ENCODE measurements at regions not wholly inside any gene's neighbourhood (a gene's known extent, or its start where the extent isn't known, plus 50 kb on each side); places are given as distances from the start of the nearest gene placed in this dataset.

GRCh38 chr18:22108674-22109073 is 60.7 kb upstream of the GATA6 start:
- no peak overlapping the region for H3K27ac ChIP-seq (ENCODE audit: low read depth in 1 of 3, low read length in 2 of 3)
- no peaks in the 10 kb centered on the region for H3K36me3 ChIP-seq (ENCODE audit: control insufficient read depth in 3 of 3, insufficient read depth in 2 of 3, low read depth in 1 of 3, low read length in 3 of 3)
- FAIRE-seq (no peak), DNase-seq (peak in 1 of 2 donors; percentile 60)
- H3K27me3 ChIP-seq (ENCODE audit: control insufficient read depth in 3 of 3, insufficient read depth in 3 of 3, low read length in 3 of 3), result no peaks in the 10 kb centered on the region
- H3K9me3 ChIP-seq (ENCODE audit: control insufficient read depth in 2 of 2, insufficient read depth in 1 of 2, low read depth in 1 of 2, low read length in 1 of 2), result no peaks in the 10 kb centered on the region
- H3K4me3 ChIP-seq (ENCODE audit: low read depth in 1 of 3, low read length in 3 of 3), result no peak overlapping the region
- WGBS, 3 donors, result 53 to 60% (median 54%) methylated on average over 2 of the region's 2 CpGs
- peaks cover 0 to 55% (median 3%) of the 10 kb centered on the region in 3 donors for H3K4me1 ChIP-seq (ENCODE audit: control insufficient read depth in 3 of 3, insufficient read depth in 2 of 3, low read depth in 1 of 3, low read length in 2 of 3)

GRCh38 chr18:22109535-22109934 is 59.9 kb upstream of the GATA6 start:
- DNase-seq, result no peak
- H3K27me3 ChIP-seq (ENCODE audit: control insufficient read depth in 3 of 3, insufficient read depth in 3 of 3, low read length in 3 of 3), result no peaks in the 10 kb centered on the region
- no peaks in the 10 kb centered on the region for H3K36me3 ChIP-seq (ENCODE audit: control insufficient read depth in 3 of 3, insufficient read depth in 2 of 3, low read depth in 1 of 3, low read length in 3 of 3)
- peaks cover 0 to 58% (median 7%) of the 10 kb centered on the region in 3 donors for H3K4me1 ChIP-seq (ENCODE audit: control insufficient read depth in 3 of 3, insufficient read depth in 2 of 3, low read depth in 1 of 3, low read length in 2 of 3)
- WGBS, 3 donors, result 68 to 84% (median 77%) methylated on average over 4 of the region's 4 CpGs
- H3K4me3 ChIP-seq (ENCODE audit: low read depth in 1 of 3, low read length in 3 of 3), result no peak overlapping the region
- no peaks in the 10 kb centered on the region for H3K9me3 ChIP-seq (ENCODE audit: control insufficient read depth in 2 of 2, insufficient read depth in 1 of 2, low read depth in 1 of 2, low read length in 1 of 2)
- H3K27ac ChIP-seq (ENCODE audit: low read depth in 1 of 3, low read length in 2 of 3), result no peak overlapping the region
- no peak for FAIRE-seq

GRCh38 chr18:22110461-22110924 is 58.9 kb upstream of the GATA6 start:
- Histone ChIP-seq H3K27me3 (ENCODE audit: control insufficient read depth in 3 of 3, insufficient read depth in 3 of 3, low read length in 3 of 3) (no peaks in the 10 kb centered on the region), H3K4me3 (ENCODE audit: low read depth in 1 of 3, low read length in 3 of 3) (no peak overlapping the region), H3K36me3 (ENCODE audit: control insufficient read depth in 3 of 3, insufficient read depth in 2 of 3, low read depth in 1 of 3, low read length in 3 of 3) (no peaks in the 10 kb centered on the region), H3K4me1 (ENCODE audit: control insufficient read depth in 3 of 3, insufficient read depth in 2 of 3, low read depth in 1 of 3, low read length in 2 of 3) (peaks cover 0 to 64% (median 7%) of the 10 kb centered on the region in 3 donors), H3K9me3 (ENCODE audit: control insufficient read depth in 2 of 2, insufficient read depth in 1 of 2, low read depth in 1 of 2, low read length in 1 of 2) (no peaks in the 10 kb centered on the region), H3K27ac (ENCODE audit: low read depth in 1 of 3, low read length in 2 of 3) (peak overlapping the region in 1 of 3 donors; percentile 5)
- FAIRE-seq, result no peak
- 31 to 46% (median 33%) methylated on average over 9 of the region's 9 CpGs for WGBS, 3 donors
- DNase-seq, result peak; percentile 67 to 83

- Histone ChIP-seq H3K27me3 (ENCODE audit: control insufficient read depth in 3 of 3, insufficient read depth in 3 of 3, low read length in 3 of 3) (no peaks in the 10 kb centered on the region), H3K9me3 (ENCODE audit: control insufficient read depth in 2 of 2, insufficient read depth in 1 of 2, low read depth in 1 of 2, low read length in 1 of 2) (no peaks in the 10 kb centered on the region), H3K4me1 (ENCODE audit: control insufficient read depth in 3 of 3, insufficient read depth in 2 of 3, low read depth in 1 of 3, low read length in 2 of 3) (peaks cover 0 to 62% (median 8%) of the 10 kb centered on the region in 3 donors), H3K36me3 (ENCODE audit: control insufficient read depth in 3 of 3, insufficient read depth in 2 of 3, low read depth in 1 of 3, low read length in 3 of 3) (no peaks in the 10 kb centered on the region), H3K4me3 (ENCODE audit: low read depth in 1 of 3, low read length in 3 of 3) (no peak overlapping the region), H3K27ac (ENCODE audit: low read depth in 1 of 3, low read length in 2 of 3) (no peak overlapping the region)
- FAIRE-seq, result no peak
- 83 to 96% (median 93%) methylated on average over 5 of the region's 5 CpGs for WGBS, 3 donors
- DNase-seq, result no peak
Measured at GRCh38 chr18:22112215-22112614, 57.2 kb upstream of the GATA6 start.

- Histone ChIP-seq H3K4me3 (ENCODE audit: low read depth in 1 of 3, low read length in 3 of 3) (no peak overlapping the region), H3K9me3 (ENCODE audit: control insufficient read depth in 2 of 2, insufficient read depth in 1 of 2, low read depth in 1 of 2, low read length in 1 of 2) (no peaks in the 10 kb centered on the region), H3K27me3 (ENCODE audit: control insufficient read depth in 3 of 3, insufficient read depth in 3 of 3, low read length in 3 of 3) (no peaks in the 10 kb centered on the region), H3K27ac (ENCODE audit: low read depth in 1 of 3, low read length in 2 of 3) (no peak overlapping the region), H3K4me1 (ENCODE audit: control insufficient read depth in 3 of 3, insufficient read depth in 2 of 3, low read depth in 1 of 3, low read length in 2 of 3) (peaks cover 0 to 58% (median 8%) of the 10 kb centered on the region in 3 donors), H3K36me3 (ENCODE audit: control insufficient read depth in 3 of 3, insufficient read depth in 2 of 3, low read depth in 1 of 3, low read length in 3 of 3) (no peaks in the 10 kb centered on the region)
- FAIRE-seq (no peak), DNase-seq (peak in 1 of 2 donors; percentile 61)
- 18 to 45% (median 21%) methylated on average over 9 of the region's 9 CpGs for WGBS, 3 donors
Measured at GRCh38 chr18:22113144-22113844, 56.1 kb upstream of the GATA6 start.

- FAIRE-seq (no peak), DNase-seq (peak in 1 of 2 donors; percentile 19)
- Histone ChIP-seq H3K4me1 (ENCODE audit: control insufficient read depth in 3 of 3, insufficient read depth in 2 of 3, low read depth in 1 of 3, low read length in 2 of 3) (peaks cover 0 to 44% (median 8%) of the 10 kb centered on the region in 3 donors), H3K27me3 (ENCODE audit: control insufficient read depth in 3 of 3, insufficient read depth in 3 of 3, low read length in 3 of 3) (no peaks in the 10 kb centered on the region), H3K27ac (ENCODE audit: low read depth in 1 of 3, low read length in 2 of 3) (peak overlapping the region in 1 of 3 donors; percentile 87), H3K4me3 (ENCODE audit: low read depth in 1 of 3, low read length in 3 of 3) (no peak overlapping the region), H3K9me3 (ENCODE audit: control insufficient read depth in 2 of 2, insufficient read depth in 1 of 2, low read depth in 1 of 2, low read length in 1 of 2) (no peaks in the 10 kb centered on the region), H3K36me3 (ENCODE audit: control insufficient read depth in 3 of 3, insufficient read depth in 2 of 3, low read depth in 1 of 3, low read length in 3 of 3) (no peaks in the 10 kb centered on the region)
- 53 to 67% (median 57%) methylated on average over 7 of the region's 7 CpGs for WGBS, 3 donors
Measured at GRCh38 chr18:22114526-22115321, 54.7 kb upstream of the GATA6 start.

- FAIRE-seq (peak; percentile 41), DNase-seq (peak; percentile 89 to 92)
Measured at GRCh38 chr18:22115573-22115972, 53.8 kb upstream of the GATA6 start.

More at GRCh38 chr18:22115573-22115972, 53.8 kb upstream of the GATA6 start:
- H3K4me1 ChIP-seq (ENCODE audit: control insufficient read depth in 3 of 3, insufficient read depth in 2 of 3, low read depth in 1 of 3, low read length in 2 of 3), result peaks cover 0 to 36% (median 8%) of the 10 kb centered on the region in 3 donors
- no peaks in the 10 kb centered on the region for H3K36me3 ChIP-seq (ENCODE audit: control insufficient read depth in 3 of 3, insufficient read depth in 2 of 3, low read depth in 1 of 3, low read length in 3 of 3)
- no peaks in the 10 kb centered on the region for H3K27me3 ChIP-seq (ENCODE audit: control insufficient read depth in 3 of 3, insufficient read depth in 3 of 3, low read length in 3 of 3)
- H3K4me3 ChIP-seq (ENCODE audit: low read depth in 1 of 3, low read length in 3 of 3), result peak overlapping the region in 1 of 3 donors; percentile 10
- H3K9me3 ChIP-seq (ENCODE audit: control insufficient read depth in 2 of 2, insufficient read depth in 1 of 2, low read depth in 1 of 2, low read length in 1 of 2), result no peaks in the 10 kb centered on the region
- WGBS, 3 donors, result 17 to 26% (median 20%) methylated on average over 4 of the region's 4 CpGs
- peak overlapping the region in 2 of 3 donors; percentile 61 to 87 for H3K27ac ChIP-seq (ENCODE audit: low read depth in 1 of 3, low read length in 2 of 3)

Data from small intestine (tissue), 7 donors.